Endodermal cell (in vitro differentiated cells): ENCODE measurements at regions not wholly inside any gene's neighbourhood (a gene's known extent, or its start where the extent isn't known, plus 50 kb on each side); places are given as distances from the start of the nearest gene placed in this dataset.

Source experiments
- DNase-seq: peaks from one replicate; pipeline ENCODE4 v3.0.0-alpha.2; 2017
- H3K27ac ChIP-seq: 2 replicates; pipeline ENCODE4 v1.5.1; 2013; ENCODE audit warnings: mild to moderate bottlenecking, low read depth, low read length, moderate library complexity
- H3K27me3 ChIP-seq: 2 replicates; pipeline ENCODE4 v1.6.1; 2013; ENCODE audit warnings: mild to moderate bottlenecking, low read length, moderate library complexity; ENCODE audit not compliant: insufficient read depth, control insufficient read depth, poor library complexity, severe bottlenecking
- H3K36me3 ChIP-seq: 2 replicates; pipeline ENCODE4 v1.7.0; 2013; ENCODE audit warnings: mild to moderate bottlenecking, low read length, moderate library complexity; ENCODE audit not compliant: control insufficient read depth, insufficient read depth
- H3K4me1 ChIP-seq: one replicate; pipeline ENCODE4 v1.7.0; 2013; ENCODE audit warnings: low read length; ENCODE audit not compliant: control insufficient read depth, insufficient read depth
- H3K4me3 ChIP-seq: 2 replicates; pipeline ENCODE4 v1.5.1; 2013; ENCODE audit warnings: mild to moderate bottlenecking, low read length, moderate library complexity
- H3K9ac ChIP-seq: 2 replicates; pipeline ENCODE4 v1.6.1; 2013; ENCODE audit warnings: mild to moderate bottlenecking, low read length, moderate library complexity; ENCODE audit not compliant: poor library complexity, severe bottlenecking; ENCODE audit errors: extremely low read depth
- H3K9me3 ChIP-seq: 2 replicates; pipeline ENCODE4 v1.6.1; 2013; ENCODE audit warnings: mild to moderate bottlenecking, low read length, moderate library complexity; ENCODE audit not compliant: control insufficient read depth
- H3K27ac Mint-ChIP-seq: 2 replicates; pipeline ENCODE4 v1.8.0; 2020; ENCODE audit warnings: mixed read lengths
- H3K27me3 Mint-ChIP-seq: 2 replicates; pipeline ENCODE4 v1.8.0; 2021; ENCODE audit warnings: mild to moderate bottlenecking, mixed read lengths; ENCODE audit not compliant: insufficient read depth
- H3K36me3 Mint-ChIP-seq: 2 replicates; pipeline ENCODE4 v1.8.0; 2020; ENCODE audit warnings: low read depth, mixed read lengths
- H3K4me1 Mint-ChIP-seq: 2 replicates; pipeline ENCODE4 v1.8.0; 2020; ENCODE audit warnings: mixed read lengths
- H3K4me3 Mint-ChIP-seq: 2 replicates; pipeline ENCODE4 v1.8.0; 2020; ENCODE audit warnings: mild to moderate bottlenecking, moderate library complexity, mixed read lengths
- H3K9me3 Mint-ChIP-seq: 2 replicates; pipeline ENCODE4 v1.8.0; 2020; ENCODE audit warnings: mild to moderate bottlenecking, mixed read lengths
- WGBS, 2 experiments: methylation state at CpG; one replicate each; pipeline versions ENCODE4 v1.1.5 to v1.1.7; 2013; ENCODE audit warnings: missing lambda C conversion rate in 2 of 2, mixed read lengths in 1 of 2; ENCODE audit not compliant: insufficient coverage in 1 of 2, insufficient read length in 1 of 2; 5-methylcytosine and 5-hydroxymethylcytosine counted together
- TF ChIP-seq, protein P1 (sequence below): fragments of 200-600 bp; sonication (generic); conservative IDR thresholded peaks from 2 replicates; pipeline ENCODE4 v1.5.0; 2021; ENCODE audit warnings: antibody characterized with exemption, mild to moderate bottlenecking

DNA sequence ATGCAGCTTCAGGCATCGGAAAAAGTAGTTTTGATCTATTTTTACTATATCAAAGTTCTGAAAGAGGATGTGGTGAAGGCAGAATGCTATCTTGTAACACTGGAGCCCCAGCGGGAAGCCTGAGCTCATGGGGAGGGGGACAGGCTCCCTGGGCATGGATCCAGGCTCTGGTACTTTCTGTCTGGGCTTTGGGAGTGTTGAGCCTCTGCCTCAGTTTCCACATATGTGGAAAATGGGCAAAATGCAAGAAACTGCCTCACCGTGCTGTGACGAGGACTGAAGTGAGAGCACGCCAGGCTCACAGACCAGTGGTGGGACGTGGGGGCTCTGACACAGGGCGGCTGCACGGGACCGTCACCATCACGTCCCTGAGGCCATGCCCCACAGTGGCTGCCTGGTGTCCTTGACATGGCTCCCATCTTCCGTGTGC is 182.9 kb upstream of the SHH start:
- H3K36me3 Mint-ChIP-seq: no peaks in the 10 kb centered on the region

GRCh38 chr7:155994279-155994811 is 182.1 kb upstream of the SHH start:
- Mint-ChIP-seq H3K27me3 (peaks cover 4% of the 10 kb centered on the region), H3K4me1 (no peaks in the 10 kb centered on the region), H3K36me3 (no peaks in the 10 kb centered on the region), H3K9me3 (peaks cover 8% of the 10 kb centered on the region), H3K4me3 (no peak overlapping the region), H3K27ac (no peak overlapping the region)
- TF ChIP-seq, protein P1, sequence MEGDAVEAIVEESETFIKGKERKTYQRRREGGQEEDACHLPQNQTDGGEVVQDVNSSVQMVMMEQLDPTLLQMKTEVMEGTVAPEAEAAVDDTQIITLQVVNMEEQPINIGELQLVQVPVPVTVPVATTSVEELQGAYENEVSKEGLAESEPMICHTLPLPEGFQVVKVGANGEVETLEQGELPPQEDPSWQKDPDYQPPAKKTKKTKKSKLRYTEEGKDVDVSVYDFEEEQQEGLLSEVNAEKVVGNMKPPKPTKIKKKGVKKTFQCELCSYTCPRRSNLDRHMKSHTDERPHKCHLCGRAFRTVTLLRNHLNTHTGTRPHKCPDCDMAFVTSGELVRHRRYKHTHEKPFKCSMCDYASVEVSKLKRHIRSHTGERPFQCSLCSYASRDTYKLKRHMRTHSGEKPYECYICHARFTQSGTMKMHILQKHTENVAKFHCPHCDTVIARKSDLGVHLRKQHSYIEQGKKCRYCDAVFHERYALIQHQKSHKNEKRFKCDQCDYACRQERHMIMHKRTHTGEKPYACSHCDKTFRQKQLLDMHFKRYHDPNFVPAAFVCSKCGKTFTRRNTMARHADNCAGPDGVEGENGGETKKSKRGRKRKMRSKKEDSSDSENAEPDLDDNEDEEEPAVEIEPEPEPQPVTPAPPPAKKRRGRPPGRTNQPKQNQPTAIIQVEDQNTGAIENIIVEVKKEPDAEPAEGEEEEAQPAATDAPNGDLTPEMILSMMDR: no peak
- no peak overlapping the region for H3K9ac ChIP-seq
- H3K4me3 ChIP-seq: no peak overlapping the region
- WGBS, 2 experiments: 84 to 86% methylated on average over 6 of the region's 6 CpGs
- no peaks in the 10 kb centered on the region for H3K27me3 ChIP-seq
- no peaks in the 10 kb centered on the region for H3K4me1 ChIP-seq
- no peaks in the 10 kb centered on the region for H3K9me3 ChIP-seq
- H3K27ac ChIP-seq: no peak overlapping the region
- peak; percentile 25 for DNase-seq
- H3K36me3 ChIP-seq: no peaks in the 10 kb centered on the region

More for the DNA sequence above, 182.9 kb upstream of the SHH start:
- no peaks in the 10 kb centered on the region for H3K36me3 ChIP-seq
- Mint-ChIP-seq H3K4me1 (no peaks in the 10 kb centered on the region), H3K27ac (no peak overlapping the region), H3K9me3 (peaks cover 2% of the 10 kb centered on the region), H3K4me3 (no peak overlapping the region), H3K27me3 (no peaks in the 10 kb centered on the region)
- peak; percentile 13 for DNase-seq
- WGBS, 2 experiments: 91 to 95% methylated on average over 10 to 11 of the region's 11 CpGs
- no peak overlapping the region for H3K4me3 ChIP-seq
- H3K4me1 ChIP-seq: no peaks in the 10 kb centered on the region
- H3K27me3 ChIP-seq: no peaks in the 10 kb centered on the region
- TF ChIP-seq, protein P1: no peak
- H3K27ac ChIP-seq: no peak overlapping the region
- no peak overlapping the region for H3K9ac ChIP-seq
- H3K9me3 ChIP-seq: no peaks in the 10 kb centered on the region

DNA sequence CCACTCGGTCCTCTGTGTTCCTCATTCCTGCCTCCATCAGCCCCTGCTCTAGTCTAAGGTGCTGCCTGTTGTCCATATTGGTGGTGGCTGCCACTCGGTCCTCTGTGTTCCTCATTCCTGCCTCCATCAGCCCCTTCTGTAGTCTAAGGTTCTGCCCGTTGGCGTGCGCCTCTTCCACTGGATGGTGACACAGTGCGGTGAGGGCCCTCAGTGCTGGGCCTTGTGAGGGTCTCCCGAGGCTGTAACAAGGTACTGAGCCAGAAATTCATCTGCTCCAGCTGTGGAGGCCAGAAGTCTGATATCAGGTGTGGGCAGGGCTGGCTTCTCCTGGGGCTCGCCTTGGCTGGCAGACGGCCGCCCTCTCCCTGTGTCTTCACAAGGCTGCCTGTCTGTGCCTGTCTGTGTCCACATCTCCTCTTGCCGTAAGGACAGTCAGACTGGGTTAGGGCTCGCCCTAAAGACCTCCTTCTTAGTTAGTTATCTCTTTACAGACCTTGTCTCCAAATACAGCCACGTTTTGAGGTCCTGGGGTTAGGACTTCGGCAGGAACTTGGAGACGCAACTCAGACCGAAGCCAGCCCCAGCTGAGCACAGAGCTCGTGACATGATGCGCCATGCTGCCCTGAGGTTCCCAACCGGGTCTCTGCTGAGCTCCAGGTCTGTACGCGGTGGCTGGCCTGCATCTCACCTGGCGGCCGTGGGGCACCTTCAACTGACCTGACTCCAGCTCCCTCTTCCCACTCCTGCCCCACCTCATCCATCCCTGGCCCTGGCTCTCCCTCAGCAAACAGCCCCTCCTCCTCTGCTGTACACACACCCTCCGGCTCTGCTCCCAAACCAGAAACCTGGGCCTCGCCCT is 181.4 kb upstream of the SHH start:
- Mint-ChIP-seq H3K27me3 (peaks cover 4% of the 10 kb centered on the region), H3K36me3 (no peaks in the 10 kb centered on the region), H3K4me1 (no peaks in the 10 kb centered on the region), H3K4me3 (no peak overlapping the region), H3K27ac (no peak overlapping the region), H3K9me3 (peaks cover 13% of the 10 kb centered on the region)
- Histone ChIP-seq H3K4me3 (no peak overlapping the region), H3K27ac (no peak overlapping the region), H3K27me3 (no peaks in the 10 kb centered on the region), H3K4me1 (no peaks in the 10 kb centered on the region), H3K36me3 (no peaks in the 10 kb centered on the region), H3K9ac (no peak overlapping the region), H3K9me3 (no peaks in the 10 kb centered on the region)
- DNase-seq: peak; percentile 30
- TF ChIP-seq, protein P1: no peak
- WGBS, 2 experiments: 92 to 96% methylated on average over 21 to 25 of the region's 25 CpGs
